ENCODE measurements at regions not wholly inside any gene's neighbourhood (a gene's known extent, or its start where the extent isn't known, plus 50 kb on each side); places are given as distances from the start of the nearest gene placed in this dataset.

GRCh38 chr9:682633-683508 lies 158.6 kb upstream of the DMRT1 start:
- TF ChIP-seq USF1 (IDR thresholded peaks at IDR 0.05; ENCODE audit: borderline replicate concordance, low read depth), result no peak
- TF ChIP-seq EP300 (IDR thresholded peaks at IDR 0.05; ENCODE audit: borderline replicate concordance in 1 of 2, low read depth in 1 of 2, low read length in 1 of 2), result no peak
- no peak for TF ChIP-seq ELF1 (IDR thresholded peaks at IDR 0.05)
- TF ChIP-seq MAX (IDR thresholded peaks at IDR 0.05; ENCODE audit: low read depth), result no peak
- no peak for TF ChIP-seq SMC3 (IDR thresholded peaks at IDR 0.05; ENCODE audit: low read depth, low read length)
- no peak for TF ChIP-seq NFIC (IDR thresholded peaks at IDR 0.05; ENCODE audit: borderline replicate concordance)
- TF ChIP-seq SIN3A (IDR thresholded peaks at IDR 0.05; ENCODE audit: borderline replicate concordance, low read depth, low read length), result no peak
- no peak for TF ChIP-seq GABPA (IDR thresholded peaks at IDR 0.05; ENCODE audit: low read depth)
- TF ChIP-seq ZBTB33 (IDR thresholded peaks at IDR 0.05; ENCODE audit: borderline replicate concordance, low read depth), result no peak
- TF ChIP-seq CTCF (IDR thresholded peaks at IDR 0.05), result no peak
- no peak for TF ChIP-seq USF2 (IDR thresholded peaks at IDR 0.05; ENCODE audit: borderline replicate concordance, low read depth, low read length)
- TF ChIP-seq RAD21 (IDR thresholded peaks at IDR 0.05; ENCODE audit: low read length), result no peak
- no peak for TF ChIP-seq YY1 (IDR thresholded peaks at IDR 0.05; ENCODE audit: low read depth)

Measured in SK-N-SH (cell line).